OCI-LY1 (cell line): ENCODE measurements at regions not wholly inside any gene's neighbourhood (a gene's known extent, or its start where the extent isn't known, plus 50 kb on each side); places are given as distances from the start of the nearest gene placed in this dataset.

ENCODE experiments used
- H2AFZ ChIP-seq: fragments of 200-600 bp; sonication (generic), shearing (Covaris generic); 2 replicates; pipeline ENCODE4 v1.6.0; 2014; ENCODE audit warnings: antibody characterized with exemption, mild to moderate bottlenecking, low read length
- H3F3A ChIP-seq: fragments of 200-600 bp; sonication (generic), shearing (Covaris generic); 2 replicates; pipeline ENCODE4 v1.6.0; 2014; ENCODE audit warnings: mild to moderate bottlenecking, antibody characterized with exemption, low read length, moderate library complexity; ENCODE audit not compliant: insufficient read depth
- H3K27ac ChIP-seq: fragments of 200-600 bp; sonication (generic); 2 replicates; pipeline ENCODE4 v1.5.1; 2014; ENCODE audit warnings: low read length, mixed run types, mild to moderate bottlenecking, low read depth; ENCODE audit not compliant: poor library complexity, severe bottlenecking
- H3K27me3 ChIP-seq: fragments of 200-600 bp; sonication (generic); 2 replicates; pipeline ENCODE4 v1.6.0; 2014; ENCODE audit warnings: antibody characterized with exemption, mild to moderate bottlenecking, low read length, moderate library complexity; ENCODE audit not compliant: insufficient read depth
- H3K36me3 ChIP-seq: fragments of 200-600 bp; sonication (generic); 2 replicates; pipeline ENCODE4 v1.6.1; 2014; ENCODE audit warnings: mild to moderate bottlenecking, antibody characterized with exemption, low read length, moderate library complexity, mixed read lengths; ENCODE audit not compliant: insufficient read depth
- H3K4me1 ChIP-seq: fragments of 200-600 bp; sonication (generic); 2 replicates; pipeline ENCODE4 v1.5.1; 2014; ENCODE audit warnings: mild to moderate bottlenecking, low read length, moderate library complexity; ENCODE audit not compliant: insufficient read depth, severe bottlenecking
- H3K4me2 ChIP-seq: fragments of 200-600 bp; sonication (generic), shearing (Covaris generic); 2 replicates; pipeline ENCODE4 v1.6.1; 2014; ENCODE audit warnings: low read length
- H3K4me3 ChIP-seq: fragments of 200-600 bp; sonication (generic); 2 replicates; pipeline ENCODE4 v1.5.1; 2014; ENCODE audit warnings: low read length, low read depth, mild to moderate bottlenecking, mixed read lengths; ENCODE audit not compliant: poor library complexity, severe bottlenecking
- H3K79me2 ChIP-seq: fragments of 200-600 bp; shearing (Covaris generic); 2 replicates; pipeline ENCODE4 v1.6.1; 2016; ENCODE audit warnings: mixed run types, low read length, mixed read lengths; ENCODE audit not compliant: insufficient read depth
- H3K9ac ChIP-seq: fragments of 200-600 bp; sonication (generic), shearing (Covaris generic); 2 replicates; pipeline ENCODE4 v1.6.1; 2014; ENCODE audit warnings: mild to moderate bottlenecking, low read length, mixed read lengths
- H3K9me2 ChIP-seq: fragments of 200-600 bp; sonication (generic), shearing (Covaris generic); 2 replicates; pipeline ENCODE4 v1.6.1; 2014; ENCODE audit warnings: low read depth, mild to moderate bottlenecking, low read length, mixed read lengths
- H3K9me3 ChIP-seq: fragments of 200-600 bp; shearing (Covaris generic); 2 replicates; pipeline ENCODE4 v1.6.1; 2014; ENCODE audit warnings: low read length, mixed read lengths
- H4K20me1 ChIP-seq: fragments of 200-600 bp; sonication (generic), shearing (Covaris generic); 2 replicates; pipeline ENCODE4 v1.6.0; 2016; ENCODE audit warnings: mild to moderate bottlenecking, low read length; ENCODE audit not compliant: insufficient read depth
- EZH2 ChIP-seq: fragments of 200-600 bp; sonication (generic), shearing (Covaris generic); IDR thresholded peaks from 2 replicates; pipeline ENCODE4 v1.8.0; 2017; ENCODE audit warnings: borderline replicate concordance, mixed run types, mild to moderate bottlenecking, antibody characterized with exemption, low read length, moderate library complexity, mixed read lengths
- TF ChIP-seq, protein P1 (sequence below): fragments of 200-600 bp; sonication (generic), shearing (Covaris generic); IDR thresholded peaks from 2 replicates; pipeline ENCODE4 v1.5.1; 2017; ENCODE audit warnings: mild to moderate bottlenecking, antibody characterized with exemption, low read length, moderate library complexity, mixed read lengths

- Histone ChIP-seq H3K79me2 (no peaks in the 10 kb centered on the region), H3K36me3 (no peaks in the 10 kb centered on the region), H3K27ac (no peak overlapping the region), H3K9me3 (no peaks in the 10 kb centered on the region), H4K20me1 (no peaks in the 10 kb centered on the region), H3K27me3 (no peaks in the 10 kb centered on the region), H2AFZ (no peak overlapping the region), H3K4me3 (no peak overlapping the region), H3K4me1 (no peaks in the 10 kb centered on the region), H3F3A (no peaks in the 10 kb centered on the region), H3K4me2 (no peak overlapping the region), H3K9ac (no peak overlapping the region), H3K9me2 (no peaks in the 10 kb centered on the region)
- TF ChIP-seq, protein P1, sequence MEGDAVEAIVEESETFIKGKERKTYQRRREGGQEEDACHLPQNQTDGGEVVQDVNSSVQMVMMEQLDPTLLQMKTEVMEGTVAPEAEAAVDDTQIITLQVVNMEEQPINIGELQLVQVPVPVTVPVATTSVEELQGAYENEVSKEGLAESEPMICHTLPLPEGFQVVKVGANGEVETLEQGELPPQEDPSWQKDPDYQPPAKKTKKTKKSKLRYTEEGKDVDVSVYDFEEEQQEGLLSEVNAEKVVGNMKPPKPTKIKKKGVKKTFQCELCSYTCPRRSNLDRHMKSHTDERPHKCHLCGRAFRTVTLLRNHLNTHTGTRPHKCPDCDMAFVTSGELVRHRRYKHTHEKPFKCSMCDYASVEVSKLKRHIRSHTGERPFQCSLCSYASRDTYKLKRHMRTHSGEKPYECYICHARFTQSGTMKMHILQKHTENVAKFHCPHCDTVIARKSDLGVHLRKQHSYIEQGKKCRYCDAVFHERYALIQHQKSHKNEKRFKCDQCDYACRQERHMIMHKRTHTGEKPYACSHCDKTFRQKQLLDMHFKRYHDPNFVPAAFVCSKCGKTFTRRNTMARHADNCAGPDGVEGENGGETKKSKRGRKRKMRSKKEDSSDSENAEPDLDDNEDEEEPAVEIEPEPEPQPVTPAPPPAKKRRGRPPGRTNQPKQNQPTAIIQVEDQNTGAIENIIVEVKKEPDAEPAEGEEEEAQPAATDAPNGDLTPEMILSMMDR, result no peak
- TF ChIP-seq EZH2, result no peak
These were observed 359.2 kb upstream of the NCAM2 start for GRCh38 chr21:20639026-20639425.

DNA sequence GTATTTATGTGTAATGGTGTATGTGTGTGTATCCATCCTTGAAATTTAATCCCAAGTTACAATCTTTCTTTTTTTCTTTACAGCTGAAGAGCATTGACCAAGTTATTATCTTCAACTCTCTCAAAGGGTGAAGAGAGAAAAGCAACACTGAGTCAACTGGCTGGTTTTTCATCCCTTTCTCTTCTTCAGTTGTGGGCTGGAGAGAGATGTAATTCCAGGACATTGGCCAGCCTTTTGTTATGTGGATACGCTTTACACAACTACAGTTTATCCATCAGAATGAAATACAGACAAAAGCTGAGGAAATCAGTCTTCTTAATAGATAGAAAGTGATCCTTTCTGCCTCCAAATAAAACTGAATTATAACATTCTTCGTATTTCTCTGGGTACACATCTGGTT lies 357.0 kb upstream of the NCAM2 start:
- no peak for TF ChIP-seq EZH2
- TF ChIP-seq, protein P1, result no peak
- Histone ChIP-seq H4K20me1 (no peaks in the 10 kb centered on the region), H3K4me1 (no peaks in the 10 kb centered on the region), H3K79me2 (no peaks in the 10 kb centered on the region), H3K27ac (no peak overlapping the region), H2AFZ (no peak overlapping the region), H3K9me3 (no peaks in the 10 kb centered on the region), H3K27me3 (no peaks in the 10 kb centered on the region), H3K4me3 (no peak overlapping the region), H3F3A (no peaks in the 10 kb centered on the region), H3K36me3 (no peaks in the 10 kb centered on the region), H3K9me2 (no peaks in the 10 kb centered on the region), H3K9ac (no peak overlapping the region), H3K4me2 (no peak overlapping the region)

- Histone ChIP-seq H3K9me3 (no peaks in the 10 kb centered on the region), H3K9me2 (no peaks in the 10 kb centered on the region), H3K36me3 (no peaks in the 10 kb centered on the region), H3K4me1 (no peaks in the 10 kb centered on the region), H3K27ac (no peak overlapping the region), H3K27me3 (no peaks in the 10 kb centered on the region), H3F3A (no peaks in the 10 kb centered on the region), H4K20me1 (no peaks in the 10 kb centered on the region), H3K9ac (no peak overlapping the region), H3K79me2 (no peaks in the 10 kb centered on the region), H2AFZ (no peak overlapping the region), H3K4me3 (no peak overlapping the region), H3K4me2 (no peak overlapping the region)
- TF ChIP-seq, protein P1, result no peak
- TF ChIP-seq EZH2, result no peak
These were observed 355.5 kb upstream of the NCAM2 start for GRCh38 chr21:20642681-20643080.
